ENCODE measurements at regions not wholly inside any gene's neighbourhood (a gene's known extent, or its start where the extent isn't known, plus 50 kb on each side); places are given as distances from the start of the nearest gene placed in this dataset.

DNA sequence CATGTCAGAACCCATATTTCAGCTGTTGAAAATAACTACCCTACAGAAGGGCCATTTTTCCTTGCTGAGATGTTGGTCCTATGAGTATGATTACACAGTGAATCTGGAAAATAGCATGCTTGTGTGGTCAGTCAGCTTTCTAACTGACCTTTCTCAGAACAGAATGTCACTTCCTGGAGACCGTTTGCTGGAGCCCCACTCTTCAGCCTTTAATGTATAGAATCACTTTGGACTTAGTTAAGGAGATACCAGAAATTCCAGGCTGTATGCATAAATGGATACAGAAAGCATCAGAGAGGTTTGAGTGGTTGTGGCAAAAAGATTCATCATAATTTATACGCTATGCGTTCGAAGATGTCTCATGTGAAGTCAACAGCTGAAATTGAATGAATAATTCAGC is 488.1 kb downstream of the EBF1 start:
- TF ChIP-seq, protein P1, sequence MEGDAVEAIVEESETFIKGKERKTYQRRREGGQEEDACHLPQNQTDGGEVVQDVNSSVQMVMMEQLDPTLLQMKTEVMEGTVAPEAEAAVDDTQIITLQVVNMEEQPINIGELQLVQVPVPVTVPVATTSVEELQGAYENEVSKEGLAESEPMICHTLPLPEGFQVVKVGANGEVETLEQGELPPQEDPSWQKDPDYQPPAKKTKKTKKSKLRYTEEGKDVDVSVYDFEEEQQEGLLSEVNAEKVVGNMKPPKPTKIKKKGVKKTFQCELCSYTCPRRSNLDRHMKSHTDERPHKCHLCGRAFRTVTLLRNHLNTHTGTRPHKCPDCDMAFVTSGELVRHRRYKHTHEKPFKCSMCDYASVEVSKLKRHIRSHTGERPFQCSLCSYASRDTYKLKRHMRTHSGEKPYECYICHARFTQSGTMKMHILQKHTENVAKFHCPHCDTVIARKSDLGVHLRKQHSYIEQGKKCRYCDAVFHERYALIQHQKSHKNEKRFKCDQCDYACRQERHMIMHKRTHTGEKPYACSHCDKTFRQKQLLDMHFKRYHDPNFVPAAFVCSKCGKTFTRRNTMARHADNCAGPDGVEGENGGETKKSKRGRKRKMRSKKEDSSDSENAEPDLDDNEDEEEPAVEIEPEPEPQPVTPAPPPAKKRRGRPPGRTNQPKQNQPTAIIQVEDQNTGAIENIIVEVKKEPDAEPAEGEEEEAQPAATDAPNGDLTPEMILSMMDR (conservative IDR thresholded peaks at IDR 0.05; ENCODE audit: low read depth, low read length) = no peak
- TF ChIP-seq EZH2 (IDR thresholded peaks at IDR 0.05; ENCODE audit: low read length, unreplicated experiment) = no peak

All from PC-3 (cell line).